PC-9 (cell line): ENCODE measurements at regions not wholly inside any gene's neighbourhood (a gene's known extent, or its start where the extent isn't known, plus 50 kb on each side); places are given as distances from the start of the nearest gene placed in this dataset.

ENCODE experiments used
- BruUV-seq: library from RNA; stranded (reverse); fragments of 400-500 nt; replicated peaks from 2 replicates; lab custom pipeline; 2021; lab: Mats Ljungman, UMichigan
- CTCF ChIA-PET: fragments of 300-600 bp; sonication (Branson Sonifier 250); formaldehyde crosslinking; loops from one replicate; lab custom pipeline; 2022; ENCODE audit warnings: antibody characterized with exemption; lab: Charles Lee
- POLR2A ChIA-PET: fragments of 300-600 bp; sonication (Branson Sonifier 250); formaldehyde crosslinking; loops from one replicate; lab custom pipeline; 2022; ENCODE audit warnings: antibody characterized with exemption; ENCODE audit not compliant: unreplicated experiment; lab: Charles Lee
- DNase-seq, 2 experiments: peaks; one replicate each; pipeline versions ENCODE4 v3.0.0 to v3.0.0-alpha.2; 2015 to 2022; ENCODE audit warnings: mixed read lengths in 1 of 2
- H2AFZ ChIP-seq: fragments of 200-600 bp; sonication (generic); 2 replicates; pipeline ENCODE4 v1.8.1; 2017; ENCODE audit warnings: antibody characterized with exemption
- H3F3A ChIP-seq: fragments of 200-600 bp; sonication (generic); 2 replicates; pipeline ENCODE4 v1.8.1; 2017; ENCODE audit warnings: antibody characterized with exemption, mild to moderate bottlenecking, low read depth; ENCODE audit not compliant: insufficient read depth
- H3K27ac ChIP-seq: fragments of 200-600 bp; sonication (generic); 2 replicates; pipeline ENCODE4 v1.6.1; 2016; ENCODE audit warnings: mixed run types
- H3K27me3 ChIP-seq: fragments of 200-600 bp; sonication (generic); 2 replicates; pipeline ENCODE4 v1.6.1; 2016; ENCODE audit warnings: low read depth, mixed run types; ENCODE audit not compliant: insufficient read depth
- H3K36me3 ChIP-seq: fragments of 200-600 bp; sonication (generic); 2 replicates; pipeline ENCODE4 v1.6.1; 2016; ENCODE audit warnings: low read depth, mixed run types
- H3K4me1 ChIP-seq: fragments of 200-600 bp; sonication (generic); replicated peaks from 2 replicates; pipeline ENCODE4 v1.6.1; 2016; ENCODE audit warnings: mixed run types; ENCODE audit not compliant: insufficient read depth
- H3K4me2 ChIP-seq: fragments of 200-600 bp; sonication (generic); 2 replicates; pipeline ENCODE4 v1.6.1; 2017; ENCODE audit warnings: mixed run types
- H3K4me3 ChIP-seq: fragments of 200-600 bp; sonication (generic); 2 replicates; pipeline ENCODE4 v1.6.1; 2016; ENCODE audit warnings: mixed run types
- H3K79me2 ChIP-seq: fragments of 200-600 bp; sonication (generic); 2 replicates; pipeline ENCODE4 v1.6.1; 2017; ENCODE audit warnings: low read depth, mixed run types
- H3K9me2 ChIP-seq: fragments of 200-600 bp; sonication (generic); 2 replicates; pipeline ENCODE4 v1.8.1; 2017; ENCODE audit warnings: mild to moderate bottlenecking; ENCODE audit not compliant: insufficient read depth
- H3K9me3 ChIP-seq: fragments of 200-600 bp; sonication (generic); 2 replicates; pipeline ENCODE4 v1.8.1; 2016; ENCODE audit warnings: low read depth; ENCODE audit not compliant: insufficient read depth
- H4K20me1 ChIP-seq: fragments of 200-600 bp; sonication (generic); 2 replicates; pipeline ENCODE4 v1.8.1; 2017; ENCODE audit not compliant: insufficient read depth
- EZH2 ChIP-seq: fragments of 200-600 bp; sonication (generic); IDR thresholded peaks from 2 replicates; pipeline ENCODE4 v1.8.0; 2017; ENCODE audit warnings: antibody characterized with exemption, low read depth
- intact Hi-C: fragments of 100-400 bp; cut with micrococcal nuclease; formaldehyde crosslinking; loops from one replicate; pipeline ENCODE4 v1.10.0; 2022; ENCODE audit not compliant: unreplicated experiment
- TF ChIP-seq, protein P1 (sequence below): fragments of 200-600 bp; sonication (generic); conservative IDR thresholded peaks from 2 replicates; pipeline ENCODE4 v1.6.1; 2017; ENCODE audit warnings: mixed run types, antibody characterized with exemption, mild to moderate bottlenecking, moderate library complexity

DNA sequence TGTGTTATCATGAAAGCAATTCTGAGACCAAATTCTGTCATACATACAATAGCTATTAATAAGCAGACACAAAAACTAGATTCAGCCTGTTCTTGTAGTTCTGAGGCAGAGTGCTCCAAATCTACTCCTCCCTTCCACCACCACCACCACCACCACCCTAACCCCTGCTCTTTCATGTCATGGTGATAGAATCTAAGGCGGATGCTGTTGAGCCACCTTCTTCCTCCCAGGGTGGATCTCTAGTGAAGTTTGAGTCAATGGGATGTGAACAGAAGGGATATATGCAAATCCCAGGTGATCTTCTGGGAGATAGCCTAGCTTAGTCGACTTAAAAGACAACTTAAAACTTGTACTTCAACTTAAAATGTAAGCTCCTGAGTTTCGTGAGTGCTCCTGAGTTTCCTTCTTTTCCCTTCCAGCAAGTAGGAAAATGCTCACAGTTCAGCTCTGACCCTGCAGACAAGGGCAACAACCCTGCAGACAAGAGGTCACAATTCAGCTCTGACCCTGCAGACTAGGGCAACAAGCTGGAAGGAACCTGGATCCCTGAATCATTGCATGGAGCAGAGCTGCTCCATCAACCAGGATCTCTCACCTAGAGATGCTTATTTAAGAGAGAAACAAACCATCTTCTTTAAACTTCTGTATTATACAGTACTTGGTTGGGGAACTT, 204.1 kb downstream of the TTC8 start:
- CTCF ChIA-PET: no interaction called here
- Histone ChIP-seq H3K9me3 (no peaks in the 10 kb centered on the region), H3K9me2 (no peaks in the 10 kb centered on the region), H3K4me3 (no peak overlapping the region), H3K4me1 (no peaks in the 10 kb centered on the region), H3F3A (no peaks in the 10 kb centered on the region), H3K27me3 (peaks cover 18% of the 10 kb centered on the region; the same call in 1 of the 2 replicates), H3K4me2 (no peak overlapping the region), H3K27ac (no peak overlapping the region), H3K79me2 (no peaks in the 10 kb centered on the region), H3K36me3 (no peaks in the 10 kb centered on the region), H4K20me1 (no peaks in the 10 kb centered on the region), H2AFZ (no peak overlapping the region)
- intact Hi-C loops: no loop called here
- DNase-seq: no peak
- BruUV-seq: no TSS peak
- POLR2A ChIA-PET: no interaction called here
- TF ChIP-seq, protein P1, sequence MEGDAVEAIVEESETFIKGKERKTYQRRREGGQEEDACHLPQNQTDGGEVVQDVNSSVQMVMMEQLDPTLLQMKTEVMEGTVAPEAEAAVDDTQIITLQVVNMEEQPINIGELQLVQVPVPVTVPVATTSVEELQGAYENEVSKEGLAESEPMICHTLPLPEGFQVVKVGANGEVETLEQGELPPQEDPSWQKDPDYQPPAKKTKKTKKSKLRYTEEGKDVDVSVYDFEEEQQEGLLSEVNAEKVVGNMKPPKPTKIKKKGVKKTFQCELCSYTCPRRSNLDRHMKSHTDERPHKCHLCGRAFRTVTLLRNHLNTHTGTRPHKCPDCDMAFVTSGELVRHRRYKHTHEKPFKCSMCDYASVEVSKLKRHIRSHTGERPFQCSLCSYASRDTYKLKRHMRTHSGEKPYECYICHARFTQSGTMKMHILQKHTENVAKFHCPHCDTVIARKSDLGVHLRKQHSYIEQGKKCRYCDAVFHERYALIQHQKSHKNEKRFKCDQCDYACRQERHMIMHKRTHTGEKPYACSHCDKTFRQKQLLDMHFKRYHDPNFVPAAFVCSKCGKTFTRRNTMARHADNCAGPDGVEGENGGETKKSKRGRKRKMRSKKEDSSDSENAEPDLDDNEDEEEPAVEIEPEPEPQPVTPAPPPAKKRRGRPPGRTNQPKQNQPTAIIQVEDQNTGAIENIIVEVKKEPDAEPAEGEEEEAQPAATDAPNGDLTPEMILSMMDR: no peak
- TF ChIP-seq EZH2: no peak

DNA sequence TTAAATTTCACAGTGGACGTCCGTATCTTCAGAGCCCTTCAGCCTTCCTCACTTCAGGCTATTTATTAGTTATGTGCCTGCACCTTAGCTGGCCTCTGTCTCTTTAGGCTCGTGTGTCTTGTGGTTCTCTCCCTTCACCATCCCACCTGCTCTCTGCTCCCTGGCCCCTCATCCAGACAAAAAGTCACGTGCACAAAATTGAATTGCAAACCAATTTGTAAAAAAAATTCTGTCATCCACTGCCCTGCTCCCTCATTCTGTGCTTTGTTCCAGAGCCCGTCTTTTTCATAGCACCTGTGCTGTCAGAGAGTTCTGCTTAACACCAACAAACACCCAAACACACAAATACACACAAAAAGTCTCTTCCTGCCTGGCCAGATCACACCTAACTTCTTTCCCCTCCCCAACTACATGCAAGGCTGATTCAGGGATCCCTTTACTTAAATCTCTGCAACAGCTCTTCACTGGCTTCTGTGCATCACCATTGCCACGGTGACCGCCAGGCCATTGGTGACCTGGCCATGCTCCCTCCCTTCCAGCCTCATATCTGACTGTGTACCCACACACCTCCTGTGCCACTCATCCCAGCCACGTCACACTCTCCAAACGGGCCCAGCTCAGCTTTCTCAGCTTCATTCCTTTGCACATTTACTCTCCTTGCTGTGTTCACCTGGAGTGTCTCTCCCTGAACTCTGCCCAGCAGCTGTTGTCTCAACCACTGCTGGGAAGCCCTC, 205.7 kb downstream of the TTC8 start:
- no peaks in the 10 kb centered on the region for H3K9me3 ChIP-seq
- no peaks in the 10 kb centered on the region for H3K4me1 ChIP-seq
- H4K20me1 ChIP-seq: no peaks in the 10 kb centered on the region
- no peak for DNase-seq
- H3K27me3 ChIP-seq: peaks cover 29% of the 10 kb centered on the region; the same call in 1 of the 2 replicates
- no TSS peak for BruUV-seq
- no peaks in the 10 kb centered on the region for H3F3A ChIP-seq
- no peaks in the 10 kb centered on the region for H3K9me2 ChIP-seq
- H3K79me2 ChIP-seq: no peaks in the 10 kb centered on the region
- POLR2A ChIA-PET: no interaction called here
- H3K36me3 ChIP-seq: no peaks in the 10 kb centered on the region
- TF ChIP-seq, protein P1: no peak
- TF ChIP-seq EZH2: no peak
- no peak overlapping the region for H3K4me3 ChIP-seq
- H3K27ac ChIP-seq: no peak overlapping the region
- CTCF ChIA-PET: no interaction called here
- no peak overlapping the region for H2AFZ ChIP-seq
- no peak overlapping the region for H3K4me2 ChIP-seq
- intact Hi-C loops: no loop called here

DNA sequence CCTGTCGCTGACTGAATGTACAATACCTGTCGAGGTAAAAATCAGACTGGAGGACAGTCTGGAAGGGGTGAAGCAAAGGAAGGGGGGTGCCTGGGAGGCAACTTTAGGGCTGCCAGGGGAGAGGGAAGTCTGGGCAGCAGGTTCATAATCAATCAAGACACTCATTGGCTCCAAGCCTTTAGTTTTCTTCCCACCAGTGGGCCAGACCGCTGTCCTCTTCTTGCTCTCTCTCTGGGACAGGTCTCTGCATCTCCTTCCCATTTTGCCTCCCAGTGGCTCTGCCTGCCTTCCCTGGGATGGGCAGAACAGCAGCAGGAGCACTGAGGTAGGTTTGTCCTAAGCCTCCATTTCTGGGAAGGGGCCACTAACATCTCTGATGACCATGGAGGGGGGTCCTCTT, 206.5 kb downstream of the TTC8 start:
- H3K9me2 ChIP-seq: no peaks in the 10 kb centered on the region
- no peak overlapping the region for H3K4me3 ChIP-seq
- no peak overlapping the region for H2AFZ ChIP-seq
- H3K36me3 ChIP-seq: no peaks in the 10 kb centered on the region
- CTCF ChIA-PET: no interaction called here
- no TSS peak for BruUV-seq
- DNase-seq: no peak
- no peak overlapping the region for H3K27ac ChIP-seq
- H3K79me2 ChIP-seq: no peaks in the 10 kb centered on the region
- no peaks in the 10 kb centered on the region for H4K20me1 ChIP-seq
- no peak for TF ChIP-seq EZH2
- TF ChIP-seq, protein P1: no peak
- H3K4me1 ChIP-seq: no peaks in the 10 kb centered on the region
- H3K9me3 ChIP-seq: no peaks in the 10 kb centered on the region
- intact Hi-C loops: no loop called here
- peaks cover 36% of the 10 kb centered on the region; the same call in 1 of the 2 replicates for H3K27me3 ChIP-seq
- POLR2A ChIA-PET: no interaction called here
- H3K4me2 ChIP-seq: no peak overlapping the region
- no peaks in the 10 kb centered on the region for H3F3A ChIP-seq
